ENCODE measurements at regions not wholly inside any gene's neighbourhood (a gene's known extent, or its start where the extent isn't known, plus 50 kb on each side); places are given as distances from the start of the nearest gene placed in this dataset.

- TF ChIP-seq, protein P1, sequence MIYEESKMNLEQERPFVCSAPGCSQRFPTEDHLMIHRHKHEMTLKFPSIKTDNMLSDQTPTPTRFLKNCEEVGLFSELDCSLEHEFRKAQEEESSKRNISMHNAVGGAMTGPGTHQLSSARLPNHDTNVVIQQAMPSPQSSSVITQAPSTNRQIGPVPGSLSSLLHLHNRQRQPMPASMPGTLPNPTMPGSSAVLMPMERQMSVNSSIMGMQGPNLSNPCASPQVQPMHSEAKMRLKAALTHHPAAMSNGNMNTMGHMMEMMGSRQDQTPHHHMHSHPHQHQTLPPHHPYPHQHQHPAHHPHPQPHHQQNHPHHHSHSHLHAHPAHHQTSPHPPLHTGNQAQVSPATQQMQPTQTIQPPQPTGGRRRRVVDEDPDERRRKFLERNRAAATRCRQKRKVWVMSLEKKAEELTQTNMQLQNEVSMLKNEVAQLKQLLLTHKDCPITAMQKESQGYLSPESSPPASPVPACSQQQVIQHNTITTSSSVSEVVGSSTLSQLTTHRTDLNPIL (CRISPR knock-in tag; IDR thresholded peaks at IDR 0.05; ENCODE audit: low read depth) = no peak
- TF ChIP-seq RARB (CRISPR knock-in tag; IDR thresholded peaks at IDR 0.05) (no peak), PPARA (CRISPR knock-in tag; IDR thresholded peaks at IDR 0.05; ENCODE audit: borderline replicate concordance) (no peak), TOX (CRISPR knock-in tag; IDR thresholded peaks at IDR 0.05; ENCODE audit: borderline replicate concordance) (no peak), ZNF8 (CRISPR knock-in tag; IDR thresholded peaks at IDR 0.05) (no peak), ISL1 (CRISPR knock-in tag; IDR thresholded peaks at IDR 0.05) (no peak), BACH2 (CRISPR knock-in tag; IDR thresholded peaks at IDR 0.05; ENCODE audit: borderline replicate concordance) (no peak), SNAI2 (CRISPR knock-in tag; IDR thresholded peaks at IDR 0.05) (no peak), ARNTL (CRISPR knock-in tag; IDR thresholded peaks at IDR 0.05; ENCODE audit: borderline replicate concordance, low read depth) (no peak), GLIS3 (CRISPR knock-in tag; IDR thresholded peaks at IDR 0.05) (no peak)
These were observed 149.8 kb upstream of the ZNF462 start (continued) for GRCh38 chr9:106713206-106713605.

GRCh38 chr9:106716820-106717219, 146.1 kb upstream of the ZNF462 start:
- ATAC-seq = no peak
- TF ChIP-seq BACH2 (CRISPR knock-in tag; IDR thresholded peaks at IDR 0.05; ENCODE audit: borderline replicate concordance) = no peak
- no peak for TF ChIP-seq TCF4 (CRISPR knock-in tag; IDR thresholded peaks at IDR 0.05; ENCODE audit: borderline replicate concordance)
- TF ChIP-seq ZNF8 (CRISPR knock-in tag; IDR thresholded peaks at IDR 0.05) = no peak
- TF ChIP-seq CSDC2 (CRISPR knock-in tag; IDR thresholded peaks at IDR 0.05) = no peak
- no peak for TF ChIP-seq OSR1 (CRISPR knock-in tag; IDR thresholded peaks at IDR 0.05)
- TF ChIP-seq ZNF70 (CRISPR knock-in tag; IDR thresholded peaks at IDR 0.05) = no peak
- TF ChIP-seq TSHZ2 (CRISPR knock-in tag; IDR thresholded peaks at IDR 0.05) = no peak
- no peak for TF ChIP-seq ISL1 (CRISPR knock-in tag; IDR thresholded peaks at IDR 0.05)
- TF ChIP-seq, protein P1 (CRISPR knock-in tag; IDR thresholded peaks at IDR 0.05; ENCODE audit: low read depth) = no peak
- no peak for TF ChIP-seq ZFP3 (CRISPR knock-in tag; IDR thresholded peaks at IDR 0.05)

- TF ChIP-seq, protein P1 (CRISPR knock-in tag; IDR thresholded peaks at IDR 0.05; ENCODE audit: low read depth) = 0 out of 2 replicates have a peak, but pooled peaks have one; percentile 18
- peak; percentile 91 for TF ChIP-seq ISL1 (CRISPR knock-in tag; IDR thresholded peaks at IDR 0.05)
- no peak for TF ChIP-seq RARB (CRISPR knock-in tag; IDR thresholded peaks at IDR 0.05)
- ATAC-seq = peak; percentile 89
These were observed 145.3 kb upstream of the ZNF462 start for GRCh38 chr9:106717686-106718085.

DNA sequence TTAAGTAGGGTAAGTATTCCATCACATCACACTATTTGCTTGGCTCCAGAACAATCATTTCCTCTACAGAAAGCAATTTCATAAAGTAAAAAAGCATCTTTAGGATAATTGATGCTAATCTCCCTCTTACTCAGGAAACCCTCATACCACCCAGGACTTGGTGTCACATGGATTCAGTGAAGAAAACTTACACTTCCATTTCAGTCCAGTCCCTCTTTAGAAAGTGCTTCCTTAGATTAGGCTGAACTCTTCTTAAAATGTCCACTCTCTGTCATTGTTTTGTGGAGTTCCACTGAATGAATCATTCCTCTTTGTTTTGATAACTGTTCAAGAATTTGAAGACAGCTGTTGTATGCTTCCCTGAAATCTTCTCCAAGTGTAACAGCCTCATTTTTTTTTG, 144.0 kb upstream of the ZNF462 start:
- ATAC-seq = peak; percentile 76
- TF ChIP-seq CSDC2 (CRISPR knock-in tag; IDR thresholded peaks at IDR 0.05) = no peak
- 0 out of 2 replicates have a peak, but pooled peaks have one; percentile 24 for TF ChIP-seq ISL1 (CRISPR knock-in tag; IDR thresholded peaks at IDR 0.05)

GRCh38 chr9:106722051-106722753, 140.8 kb upstream of the ZNF462 start:
- no peak for ATAC-seq
- TF ChIP-seq ISL1 (CRISPR knock-in tag; IDR thresholded peaks at IDR 0.05) (no peak), TOX (CRISPR knock-in tag; IDR thresholded peaks at IDR 0.05; ENCODE audit: borderline replicate concordance) (no peak), CSDC2 (CRISPR knock-in tag; IDR thresholded peaks at IDR 0.05) (no peak), PPARA (CRISPR knock-in tag; IDR thresholded peaks at IDR 0.05; ENCODE audit: borderline replicate concordance) (no peak), ZFP3 (CRISPR knock-in tag; IDR thresholded peaks at IDR 0.05) (no peak), PATZ1 (CRISPR knock-in tag; IDR thresholded peaks at IDR 0.05; ENCODE audit: borderline replicate concordance) (no peak), GLIS3 (CRISPR knock-in tag; IDR thresholded peaks at IDR 0.05) (no peak), RARB (CRISPR knock-in tag; IDR thresholded peaks at IDR 0.05) (no peak), TCF4 (CRISPR knock-in tag; IDR thresholded peaks at IDR 0.05; ENCODE audit: borderline replicate concordance) (no peak), TSHZ2 (CRISPR knock-in tag; IDR thresholded peaks at IDR 0.05) (no peak), ZNF8 (CRISPR knock-in tag; IDR thresholded peaks at IDR 0.05) (no peak)
